ENCODE measurements at regions not wholly inside any gene's neighbourhood (a gene's known extent, or its start where the extent isn't known, plus 50 kb on each side); places are given as distances from the start of the nearest gene placed in this dataset.

- no peak for TF ChIP-seq EZH2phosphoT487 (IDR thresholded peaks at IDR 0.05; ENCODE audit: insufficient read depth, low read depth)
- no peak for TF ChIP-seq EZH2 (IDR thresholded peaks at IDR 0.05; ENCODE audit: insufficient read depth, poor library complexity, severe bottlenecking)
These were observed 56.4 kb upstream of the C1GALT1 start for GRCh38 chr7:7125963-7126362.

Measured in GM23248 (cell line).